Anterior cingulate cortex (tissue), 58 donors: ENCODE measurements at regions not wholly inside any gene's neighbourhood (a gene's known extent, or its start where the extent isn't known, plus 50 kb on each side); places are given as distances from the start of the nearest gene placed in this dataset.
"Not testable (repeated sequence)": the region's sequence is repeated elsewhere in the genome, so short reads cannot be mapped to it uniquely, and the experiment has no call there.

Experiments
- DNase-seq, 58 donors: peaks; one replicate each; lab custom pipeline; 2025; lab: John Stamatoyannopoulos, UW

GRCh38 chr1:120282744-120283464 lies 106.6 kb upstream of the SEC22B start:
- not testable (repeated sequence) for DNase-seq

DNA sequence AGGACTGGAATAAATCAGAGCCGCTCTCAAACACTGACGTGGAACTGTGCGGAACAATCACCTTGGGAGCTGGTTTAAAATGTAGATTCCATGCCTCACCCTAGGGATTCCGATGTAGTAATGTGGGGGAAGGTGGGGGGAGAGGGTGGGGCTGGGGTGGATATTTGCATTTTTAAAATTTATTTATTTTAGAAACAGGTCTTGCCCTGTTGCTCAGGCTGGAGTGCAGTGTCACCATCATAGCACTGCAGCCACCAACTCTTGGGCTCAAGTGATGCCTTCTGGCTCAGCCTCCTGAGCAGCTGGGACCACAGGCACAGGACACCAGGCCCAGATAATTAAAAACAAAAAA lies 101.9 kb upstream of the SEC22B start:
- not testable (repeated sequence) for DNase-seq

DNA sequence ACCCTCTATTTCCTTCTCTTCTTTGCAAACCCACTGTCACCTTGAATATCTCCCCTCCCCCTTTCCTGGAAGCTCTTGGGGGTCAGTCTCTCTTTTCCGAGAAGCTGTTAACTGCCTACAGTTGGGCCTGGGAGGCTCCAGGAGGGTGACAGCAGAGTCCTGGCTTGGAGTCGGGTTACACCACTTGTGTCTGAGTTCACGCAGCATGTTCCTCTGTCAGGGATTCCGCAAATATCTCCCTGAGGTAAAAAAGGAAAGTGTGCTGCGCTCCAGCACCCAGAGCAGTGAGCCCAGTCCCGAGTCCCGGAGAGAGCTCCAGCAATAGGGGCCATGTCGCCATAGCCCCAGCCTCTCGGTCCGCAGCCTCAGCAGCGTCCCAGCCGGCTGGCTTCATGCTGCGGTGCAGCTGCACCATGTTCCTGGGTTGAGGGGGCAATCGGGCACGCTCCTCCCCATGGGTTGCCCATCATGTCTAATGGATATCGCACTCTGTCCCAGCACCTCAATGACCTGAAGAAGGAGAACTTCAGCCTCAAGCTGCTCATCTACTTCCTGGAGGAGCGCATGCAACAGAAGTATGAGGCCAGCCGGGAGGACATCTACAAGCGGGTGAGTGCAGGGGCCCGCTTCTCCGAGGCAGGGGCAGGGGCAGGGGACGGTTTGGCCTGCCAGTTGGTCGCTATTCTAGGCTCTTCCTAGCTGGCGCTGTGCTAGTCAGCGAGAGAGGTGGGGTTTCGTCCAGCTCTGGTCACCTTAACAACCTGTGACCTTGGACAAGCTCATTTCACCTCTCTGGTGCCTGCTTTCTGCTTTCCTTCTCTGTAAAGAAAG lies 101.3 kb upstream of the SEC22B start:
- DNase-seq: not testable (repeated sequence)

GRCh38 chr1:120276710-120277109 lies 100.4 kb upstream of the SEC22B start:
- not testable (repeated sequence) for DNase-seq

DNA sequence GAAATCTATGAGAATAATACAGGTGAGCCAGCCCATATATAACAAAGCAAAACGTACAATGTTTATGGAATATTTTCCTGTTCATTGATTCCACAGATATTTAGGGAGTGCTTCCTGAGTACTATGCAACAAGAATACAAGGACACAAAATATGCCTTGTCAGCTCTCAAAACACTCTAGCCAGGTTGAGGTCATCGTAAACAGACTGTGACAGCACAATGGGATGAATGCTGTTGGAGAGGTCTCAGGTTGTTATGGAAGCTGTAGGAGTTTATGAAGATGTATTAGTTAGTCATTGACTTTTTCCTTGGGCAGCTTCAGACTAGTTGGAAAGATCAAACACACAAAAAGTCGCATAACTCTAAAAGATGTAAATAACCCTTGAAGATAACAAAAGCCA lies 98.1 kb upstream of the SEC22B start:
- not testable (repeated sequence) for DNase-seq

- not testable (repeated sequence) for DNase-seq
These were observed 97.0 kb upstream of the SEC22B start for GRCh38 chr1:120273363-120273762.

- not testable (repeated sequence) for DNase-seq
These were observed 95.9 kb upstream of the SEC22B start for GRCh38 chr1:120272242-120272641.

DNA sequence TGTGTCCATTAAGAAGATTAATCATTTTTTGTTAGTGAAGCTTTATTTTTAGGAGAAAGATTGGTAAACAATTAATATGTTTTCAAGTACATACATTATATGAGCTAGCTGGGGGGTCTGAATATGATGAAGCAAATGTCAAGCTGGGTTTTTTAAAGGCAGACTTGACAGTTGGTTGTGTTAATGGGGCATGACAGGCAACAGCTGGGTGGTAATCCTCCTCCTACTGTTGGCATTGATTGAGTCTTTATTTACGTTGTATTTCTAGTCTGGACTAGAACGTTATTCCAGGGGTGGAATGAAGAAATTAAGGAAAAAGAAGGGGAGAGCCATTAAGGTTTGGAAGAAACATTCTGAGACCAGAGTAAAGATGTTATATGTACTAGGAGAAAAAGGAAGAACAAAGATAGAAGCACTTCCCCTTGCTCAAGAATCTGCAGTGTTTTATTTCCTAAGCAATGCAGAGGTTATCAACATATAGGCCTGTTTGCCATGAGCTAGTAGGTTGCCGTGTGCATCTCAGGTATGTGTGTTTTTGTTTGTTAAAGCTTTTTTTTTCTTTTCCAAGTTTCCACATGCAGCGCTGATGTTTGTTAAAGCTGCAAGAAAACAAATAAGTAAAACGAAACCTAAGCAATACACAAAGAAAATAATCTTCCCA lies 95.4 kb upstream of the SEC22B start:
- DNase-seq: not testable (repeated sequence)

GRCh38 chr1:120267894-120268551 lies 91.7 kb upstream of the SEC22B start:
- DNase-seq: not testable (repeated sequence)

DNA sequence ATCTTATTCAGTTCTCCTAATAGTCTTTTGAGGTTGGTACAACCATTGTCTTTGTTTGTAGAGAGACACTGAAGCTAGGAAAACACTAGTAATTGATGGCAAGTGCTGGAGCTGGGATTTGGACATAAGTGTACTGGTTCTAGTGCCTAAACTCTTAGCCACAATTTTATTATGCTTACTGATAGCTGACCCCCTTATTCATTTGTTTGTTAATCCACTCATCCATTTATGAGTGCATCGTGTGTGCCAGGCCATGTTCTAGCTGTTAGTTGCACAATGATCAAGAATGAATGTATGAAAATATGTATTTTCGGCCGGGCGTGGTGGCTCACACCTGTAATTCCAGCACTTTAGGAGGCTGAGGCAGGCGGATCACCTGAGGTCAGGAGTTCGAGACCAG lies 88.2 kb upstream of the SEC22B start:
- DNase-seq: not testable (repeated sequence)

DNA sequence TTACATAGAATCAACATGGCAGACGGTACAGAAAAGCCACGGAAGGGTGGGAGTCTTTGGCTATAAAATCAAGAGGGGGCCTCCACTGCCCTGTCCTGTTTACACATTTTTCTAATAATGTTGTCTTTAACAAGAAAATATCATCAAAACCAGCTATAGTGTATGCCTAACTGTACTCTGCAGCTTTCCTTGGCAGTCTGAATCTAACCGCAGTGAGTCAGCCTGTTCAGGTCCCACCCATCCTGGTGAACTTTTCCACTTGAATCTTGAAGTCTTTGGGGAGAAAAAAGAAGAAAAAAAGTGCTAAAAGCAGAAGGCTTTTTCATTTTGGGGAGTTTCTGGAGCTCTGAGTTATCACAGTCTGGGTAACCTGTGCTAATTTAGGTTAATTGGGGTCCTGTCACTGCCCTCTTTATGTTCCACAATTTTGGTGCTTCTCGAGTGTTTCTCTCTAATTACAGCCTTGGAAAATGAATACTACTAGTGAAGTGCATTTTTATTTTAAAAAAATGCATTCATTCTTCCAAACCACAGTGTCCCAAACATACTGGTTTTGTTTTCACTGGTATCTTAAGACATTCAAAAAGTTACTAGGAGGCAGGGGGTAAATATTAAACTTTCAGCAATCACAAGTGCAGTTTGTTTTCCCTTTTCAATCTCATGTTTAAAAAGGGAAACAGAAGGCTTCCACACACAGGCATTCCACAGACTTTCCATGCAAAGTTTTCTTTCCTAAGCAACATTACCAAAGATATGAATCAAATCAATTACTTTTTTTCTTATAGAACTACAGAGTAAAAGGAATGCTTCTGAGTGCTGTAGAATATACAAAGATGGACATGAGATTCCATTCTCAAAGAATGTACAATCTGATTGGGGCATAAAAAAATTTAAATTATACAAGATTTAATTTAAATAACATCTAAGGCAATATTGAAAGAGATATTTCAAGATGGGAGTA lies 86.8 kb upstream of the SEC22B start:
- not testable (repeated sequence) for DNase-seq

GRCh38 chr1:120257778-120258105 lies 81.4 kb upstream of the SEC22B start:
- DNase-seq: not testable (repeated sequence)

GRCh38 chr1:120257064-120257777 lies 80.9 kb upstream of the SEC22B start:
- DNase-seq: not testable (repeated sequence)

- DNase-seq: not testable (repeated sequence)
These were observed 74.4 kb upstream of the SEC22B start for GRCh38 chr1:120250756-120251155.

DNA sequence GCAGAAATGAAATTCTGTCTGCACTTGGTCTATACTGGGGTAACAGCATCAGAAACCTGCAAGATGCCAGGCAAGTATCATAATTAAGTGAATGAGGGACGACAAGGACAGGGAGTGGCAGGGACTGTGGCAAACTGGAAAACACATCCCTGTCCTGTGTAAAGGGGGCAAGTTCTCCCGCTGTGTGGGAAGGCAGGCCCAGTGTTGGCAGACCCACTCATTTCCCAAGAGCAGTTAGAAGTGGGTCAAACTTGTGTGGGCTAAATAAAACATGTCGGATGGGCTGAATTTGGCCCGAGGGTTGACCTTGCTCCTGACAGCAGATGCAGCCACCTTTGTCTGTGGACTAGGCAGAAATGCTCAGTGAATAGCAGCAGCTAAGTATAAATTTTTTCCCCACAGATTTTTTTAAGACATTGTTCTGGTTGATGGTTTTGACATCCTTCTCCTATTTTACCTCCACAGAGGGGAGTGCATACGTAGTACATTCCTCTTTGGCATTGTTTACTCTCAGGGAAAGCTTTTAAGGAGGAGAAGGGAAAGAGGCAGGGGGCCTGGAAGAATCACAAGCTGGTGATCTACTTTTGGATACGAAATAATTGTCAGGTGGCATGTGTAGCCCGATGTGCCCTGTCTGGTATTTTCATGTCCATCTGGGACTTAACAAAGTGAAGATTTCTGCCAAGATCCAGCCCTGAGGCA lies 72.6 kb upstream of the SEC22B start:
- not testable (repeated sequence) for DNase-seq

DNA sequence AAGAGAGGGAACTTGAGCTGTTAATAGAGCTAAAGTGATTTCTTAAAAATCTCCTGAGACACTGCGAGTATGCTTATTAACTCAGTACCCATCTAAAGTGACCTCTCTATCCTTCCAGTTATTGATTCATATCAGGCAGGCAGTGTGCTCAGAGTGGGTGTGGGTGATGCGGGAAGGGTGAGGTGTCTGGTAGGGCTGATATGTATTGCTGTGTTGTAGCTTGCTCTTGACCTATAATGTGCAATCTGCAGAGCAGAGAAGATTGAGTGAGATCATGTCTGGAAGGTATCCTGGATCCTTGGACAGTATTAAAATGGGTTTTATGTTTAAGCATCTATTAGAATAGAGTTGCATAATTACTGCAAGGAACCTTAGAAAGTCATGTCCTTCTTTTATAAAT lies 71.9 kb upstream of the SEC22B start:
- not testable (repeated sequence) for DNase-seq

GRCh38 chr1:120243867-120244266 lies 67.5 kb upstream of the SEC22B start:
- DNase-seq: not testable (repeated sequence)

DNA sequence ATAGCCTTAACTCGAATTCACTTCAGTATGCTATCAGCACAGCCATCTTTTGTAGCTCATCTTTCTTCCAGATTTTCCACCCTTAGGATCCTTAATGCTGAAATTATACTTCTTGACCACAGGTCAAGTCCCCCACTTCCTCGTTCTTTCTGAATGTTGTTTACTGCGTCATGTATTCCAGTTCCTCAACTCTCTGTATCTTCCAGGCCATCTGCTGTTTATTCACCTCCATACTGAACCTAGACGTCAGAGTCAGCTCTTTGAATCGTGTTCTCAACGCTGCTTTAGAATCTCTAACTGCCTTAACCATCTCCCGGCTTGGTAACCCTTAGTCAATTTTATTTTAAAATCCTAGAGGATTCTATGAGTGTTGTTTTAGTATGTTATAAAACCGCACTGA lies 66.3 kb upstream of the SEC22B start:
- DNase-seq: not testable (repeated sequence)
